Spinal cord (tissue), 9 donors: ENCODE measurements at regions not wholly inside any gene's neighbourhood (a gene's known extent, or its start where the extent isn't known, plus 50 kb on each side); places are given as distances from the start of the nearest gene placed in this dataset.

Experiments used
- DNase-seq, 6 donors: peaks; one replicate each; pipeline versions ENCODE4 v3.0.0 to v3.0.0-alpha.2; 2013 to 2015; ENCODE audit warnings: low spot score in 6 of 6, low read depth in 4 of 6
- H3K27ac ChIP-seq: one replicate; pipeline ENCODE4 v1.5.1; 2013; ENCODE audit warnings: low read depth, low read length, control low read depth
- H3K27me3 ChIP-seq: one replicate; pipeline ENCODE4 v1.6.1; 2013; ENCODE audit warnings: low read length; ENCODE audit not compliant: control insufficient read depth, insufficient read depth
- H3K36me3 ChIP-seq: one replicate; pipeline ENCODE4 v1.6.1; 2013; ENCODE audit warnings: low read length; ENCODE audit not compliant: control insufficient read depth, insufficient read depth
- H3K4me1 ChIP-seq: one replicate; pipeline ENCODE4 v1.6.1; 2013; ENCODE audit warnings: low read length; ENCODE audit not compliant: control insufficient read depth, insufficient read depth
- H3K4me3 ChIP-seq: one replicate; pipeline ENCODE4 v1.5.1; 2013; ENCODE audit warnings: low read depth, low read length, control low read depth
- H3K9me3 ChIP-seq: one replicate; pipeline ENCODE4 v1.6.1; 2013; ENCODE audit warnings: low read length; ENCODE audit not compliant: control insufficient read depth, insufficient read depth
- WGBS: methylation state at CpG from one replicate; pipeline ENCODE4 v1.1.5; 2013; ENCODE audit warnings: missing lambda C conversion rate; ENCODE audit not compliant: insufficient coverage; 5-methylcytosine and 5-hydroxymethylcytosine counted together
- donor health status: healthy.

DNA sequence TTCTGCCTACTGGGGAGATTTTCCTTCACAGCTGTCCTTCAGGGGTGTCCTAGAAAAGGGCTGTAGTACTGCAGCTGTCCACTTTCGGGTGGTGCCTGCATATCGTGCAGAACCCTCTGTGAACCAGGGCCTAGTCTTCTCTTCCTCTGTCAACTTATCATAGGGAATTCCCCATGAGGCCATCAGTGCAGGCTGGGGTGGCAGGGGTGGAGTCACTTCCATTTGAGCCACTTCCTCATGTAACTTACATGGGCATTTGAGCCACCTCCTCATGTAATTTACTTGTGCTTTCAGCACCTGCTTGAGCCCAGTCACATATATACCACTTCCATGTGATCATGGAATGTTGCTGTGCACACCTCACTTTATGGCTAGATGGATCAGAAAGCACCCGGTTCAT, 742.0 kb upstream of the RGMB start:
- Histone ChIP-seq H3K27ac (no peak overlapping the region), H3K4me1 (no peaks in the 10 kb centered on the region), H3K4me3 (no peak overlapping the region), H3K36me3 (no peaks in the 10 kb centered on the region), H3K27me3 (no peaks in the 10 kb centered on the region), H3K9me3 (no peaks in the 10 kb centered on the region)
- 88% methylated on average over 1 of the region's 3 CpGs for WGBS
- DNase-seq: no peak

DNA sequence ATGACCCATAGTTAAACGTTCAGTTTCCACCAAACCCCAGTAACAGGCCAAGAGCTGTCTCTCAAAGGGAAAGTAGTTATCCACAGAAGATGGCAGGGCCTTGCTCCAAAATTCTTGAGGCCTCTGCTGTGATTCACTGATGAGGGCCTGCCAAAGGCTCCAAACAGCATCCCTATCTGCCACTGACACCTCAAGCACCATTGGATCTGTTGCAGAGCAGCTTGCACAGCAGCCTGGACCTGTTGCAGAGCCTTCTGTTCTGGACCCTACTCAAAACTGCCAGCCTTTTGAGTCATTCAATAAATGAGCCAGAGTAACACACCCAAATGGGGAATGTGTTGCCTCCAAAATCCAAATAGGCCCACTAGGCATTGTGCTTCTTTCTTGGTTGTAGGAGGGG, 741.5 kb upstream of the RGMB start:
- DNase-seq: no peak
- Histone ChIP-seq H3K4me3 (no peak overlapping the region), H3K4me1 (no peaks in the 10 kb centered on the region), H3K27ac (no peak overlapping the region), H3K36me3 (no peaks in the 10 kb centered on the region), H3K27me3 (no peaks in the 10 kb centered on the region), H3K9me3 (no peaks in the 10 kb centered on the region)
- 75% methylated on average over 1 of the region's 1 CpG for WGBS

- Histone ChIP-seq H3K27me3 (no peaks in the 10 kb centered on the region), H3K9me3 (peaks cover 2% of the 10 kb centered on the region), H3K27ac (no peak overlapping the region), H3K4me3 (no peak overlapping the region), H3K36me3 (no peaks in the 10 kb centered on the region), H3K4me1 (no peaks in the 10 kb centered on the region)
- DNase-seq: no peak
These were observed 731.8 kb upstream of the RGMB start for GRCh38 chr5:98041661-98042060.

- H3K4me3 ChIP-seq: no peak overlapping the region
- DNase-seq: no peak
- peaks cover 2% of the 10 kb centered on the region for H3K9me3 ChIP-seq
- no peaks in the 10 kb centered on the region for H3K36me3 ChIP-seq
- H3K4me1 ChIP-seq: no peaks in the 10 kb centered on the region
- H3K27ac ChIP-seq: no peak overlapping the region
- WGBS: no CpG with 5 or more reads among the region's 1 CpG
- no peaks in the 10 kb centered on the region for H3K27me3 ChIP-seq
These were observed 730.9 kb upstream of the RGMB start for GRCh38 chr5:98042521-98042920.

GRCh38 chr5:98042961-98043360, 730.5 kb upstream of the RGMB start:
- no peaks in the 10 kb centered on the region for H3K27me3 ChIP-seq
- H3K27ac ChIP-seq: no peak overlapping the region

DNA sequence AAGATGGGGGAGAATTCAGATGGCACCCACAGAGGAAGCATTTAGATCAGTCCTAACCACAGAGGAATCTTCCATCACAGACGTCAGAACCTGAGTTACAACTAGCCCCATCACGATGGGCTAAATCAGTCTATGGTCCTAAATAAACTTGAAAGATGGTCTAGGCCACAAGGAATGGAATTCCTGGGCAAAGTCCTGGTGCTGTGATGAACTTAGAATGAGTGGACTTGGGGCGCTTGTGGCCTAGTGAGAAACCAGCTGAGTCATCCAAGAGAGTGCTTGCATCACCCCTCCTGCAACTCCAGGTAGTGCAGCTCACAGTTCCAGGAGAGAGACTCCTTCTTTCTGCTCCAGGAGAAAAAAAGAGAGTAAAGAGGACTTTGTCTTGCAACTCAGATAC, 722.9 kb upstream of the RGMB start:
- H3K36me3 ChIP-seq: no peaks in the 10 kb centered on the region
- no peak overlapping the region for H3K4me3 ChIP-seq
- H3K9me3 ChIP-seq: no peaks in the 10 kb centered on the region
- 100% methylated on average over 1 of the region's 3 CpGs for WGBS
- H3K27ac ChIP-seq: no peak overlapping the region
- H3K4me1 ChIP-seq: no peaks in the 10 kb centered on the region
- DNase-seq: no peak
- H3K27me3 ChIP-seq: no peaks in the 10 kb centered on the region

More at GRCh38 chr5:98042961-98043360, 730.5 kb upstream of the RGMB start:
- Histone ChIP-seq H3K9me3 (peaks cover 2% of the 10 kb centered on the region), H3K4me3 (no peak overlapping the region), H3K36me3 (no peaks in the 10 kb centered on the region), H3K4me1 (no peaks in the 10 kb centered on the region)
- no peak for DNase-seq

DNA sequence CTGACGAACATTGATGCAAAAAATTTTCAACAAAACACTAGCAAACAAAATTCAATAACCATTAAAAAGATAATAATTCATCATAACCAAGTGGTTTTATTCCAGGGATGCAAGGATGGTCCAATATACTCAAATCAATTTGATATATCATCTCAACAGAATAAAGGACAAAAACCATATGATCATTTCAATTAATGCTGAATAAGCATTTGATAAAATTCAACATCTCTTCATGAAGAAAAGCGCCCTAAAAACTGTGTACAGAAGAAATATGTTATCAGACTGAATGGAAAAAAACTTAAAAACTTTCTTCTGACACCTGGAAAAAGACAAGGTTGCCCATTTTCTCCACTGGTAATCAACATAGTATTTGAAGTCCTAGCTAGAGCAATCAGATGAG, 720.3 kb upstream of the RGMB start:
- no peak for DNase-seq
- no CpG with 5 or more reads among the region's 2 CpGs for WGBS
- H3K4me3 ChIP-seq: no peak overlapping the region
- no peaks in the 10 kb centered on the region for H3K9me3 ChIP-seq
- H3K27ac ChIP-seq: no peak overlapping the region
- no peaks in the 10 kb centered on the region for H3K4me1 ChIP-seq
- no peaks in the 10 kb centered on the region for H3K27me3 ChIP-seq
- no peaks in the 10 kb centered on the region for H3K36me3 ChIP-seq

DNA sequence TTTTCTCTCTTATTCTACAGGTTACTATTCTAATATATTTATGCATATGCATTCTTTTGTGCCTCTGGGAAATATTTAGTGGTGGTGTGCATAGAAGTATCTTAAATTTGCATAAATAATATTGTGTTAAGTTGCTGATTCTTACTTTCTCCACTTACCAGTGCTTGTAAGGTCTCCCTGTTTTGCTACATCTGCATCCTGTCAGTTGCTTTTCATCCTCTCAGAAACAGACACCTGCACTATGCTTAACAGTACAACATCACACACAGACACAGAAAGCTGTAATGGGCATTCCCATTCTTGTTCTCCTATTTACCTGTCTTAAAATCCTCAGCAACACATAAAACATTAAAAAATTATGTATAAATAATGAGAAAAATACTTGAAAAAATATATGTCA, 713.3 kb upstream of the RGMB start:
- no peaks in the 10 kb centered on the region for H3K36me3 ChIP-seq
- H3K27ac ChIP-seq: no peak overlapping the region
- DNase-seq: no peak

GRCh38 chr5:98064118-98064685, 709.3 kb upstream of the RGMB start:
- Histone ChIP-seq H3K27me3 (no peaks in the 10 kb centered on the region), H3K27ac (no peak overlapping the region), H3K4me1 (peaks cover 5% of the 10 kb centered on the region), H3K36me3 (no peaks in the 10 kb centered on the region), H3K4me3 (no peak overlapping the region), H3K9me3 (no peaks in the 10 kb centered on the region)
- peak in 2 of 6 donors; percentile 11 to 61 for DNase-seq
- WGBS: 0% methylated on average over 3 of the region's 6 CpGs

More for the DNA sequence above, 713.3 kb upstream of the RGMB start:
- Histone ChIP-seq H3K9me3 (no peaks in the 10 kb centered on the region), H3K27me3 (no peaks in the 10 kb centered on the region), H3K4me1 (peaks cover 5% of the 10 kb centered on the region), H3K4me3 (no peak overlapping the region)

DNA sequence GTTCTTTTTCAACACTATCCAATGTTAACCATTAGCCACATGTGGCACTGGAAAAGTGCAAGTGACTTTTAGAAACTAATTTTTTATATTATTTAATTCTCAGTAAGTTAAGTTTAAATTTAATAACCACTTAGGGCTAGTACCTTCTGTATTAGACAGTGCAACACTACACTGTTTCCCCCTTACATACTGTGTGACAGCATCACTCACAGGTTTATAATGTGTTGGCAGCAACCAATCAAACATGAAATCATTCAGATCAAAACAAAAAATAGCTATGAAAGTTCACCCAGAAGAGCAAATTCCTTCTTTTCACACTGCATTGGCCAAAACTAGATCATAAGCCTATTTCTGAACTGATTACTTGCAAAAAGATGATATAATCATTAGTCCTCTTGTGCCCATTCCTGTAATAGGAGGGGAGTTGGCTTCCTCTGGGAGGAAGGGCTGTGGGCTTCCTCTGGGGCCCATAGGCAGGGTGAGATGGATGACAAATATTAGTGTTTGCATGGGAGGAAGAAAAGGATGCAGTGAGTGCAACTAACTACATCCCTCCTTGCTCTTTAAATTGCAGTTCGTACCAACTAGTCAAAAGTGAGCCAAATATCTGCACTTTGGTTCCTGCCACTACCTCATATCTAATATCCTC, 708.1 kb upstream of the RGMB start:
- Histone ChIP-seq H3K27ac (no peak overlapping the region), H3K27me3 (no peaks in the 10 kb centered on the region), H3K36me3 (no peaks in the 10 kb centered on the region), H3K4me3 (no peak overlapping the region), H3K9me3 (no peaks in the 10 kb centered on the region), H3K4me1 (peaks cover 5% of the 10 kb centered on the region)
- no CpG with 5 or more reads among the region's 1 CpG for WGBS
- no peak for DNase-seq
